Right ventricle myocardium inferior (tissue), 1 donor: ENCODE measurements at regions not wholly inside any gene's neighbourhood (a gene's known extent, or its start where the extent isn't known, plus 50 kb on each side); places are given as distances from the start of the nearest gene placed in this dataset.
"Not testable (repeated sequence)": the region's sequence is repeated elsewhere in the genome, so short reads cannot be mapped to it uniquely, and the experiment has no call there.

Experiments
- ATAC-seq: fragments of 200-7000 bp; cut with Tn5 transposase; one replicate; pipeline ENCODE4 v1.9.1; 2020; ENCODE audit warnings: mild to moderate bottlenecking, moderate library complexity
- DNase-seq: peaks from one replicate; pipeline ENCODE4 v3.0.0; 2021; ENCODE audit errors: missing footprints
- intact Hi-C: fragments of 100-400 bp; cut with DNase I; formaldehyde crosslinking; loops from one replicate; pipeline ENCODE4 v1.11.0; 2022
- donor health status: DM: no; HTN: yes; CAD: no; lungs with severe emphysema.

DNA sequence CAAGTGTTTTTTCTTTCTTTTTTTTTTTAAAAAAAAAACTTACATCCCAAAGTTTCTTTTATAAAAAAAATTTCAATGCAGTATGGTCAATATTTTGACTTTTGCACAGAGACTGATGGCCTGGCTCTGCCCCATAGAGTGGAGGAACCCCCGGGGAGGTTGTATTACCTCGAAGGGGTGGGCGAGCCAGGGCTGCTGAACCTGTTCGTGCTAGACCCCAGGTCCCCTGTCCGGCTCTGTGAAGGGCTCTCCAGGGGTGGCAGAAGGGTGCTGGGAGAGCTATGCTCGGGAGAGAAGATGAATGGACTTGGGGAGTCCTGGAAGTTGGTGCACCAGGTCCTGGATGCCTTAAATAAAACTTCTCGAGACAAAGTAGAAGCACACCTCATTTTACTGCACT is 446.4 kb upstream of the KLF6 start:
- intact Hi-C loops: no loop called here
- ATAC-seq (no peak), DNase-seq (no peak)

DNA sequence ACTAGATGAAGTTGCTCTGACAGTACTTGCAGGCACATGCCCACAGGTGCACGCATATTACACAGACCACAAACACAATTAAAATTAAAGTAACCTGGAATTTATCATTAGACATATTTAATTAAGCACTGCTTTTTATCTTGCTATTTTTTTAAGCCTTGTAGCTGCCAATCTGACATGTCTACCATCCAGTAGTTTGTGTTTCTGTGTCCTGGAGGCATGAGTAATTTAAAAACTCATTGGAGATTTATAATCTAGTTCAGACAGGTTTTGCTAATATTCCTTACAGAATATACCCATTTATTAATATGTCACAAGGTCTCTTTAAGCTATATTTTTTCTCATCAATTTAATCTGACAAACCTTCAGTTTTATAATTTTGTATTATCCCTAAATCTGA is 445.0 kb upstream of the KLF6 start:
- ATAC-seq (no peak), DNase-seq (no peak)
- intact Hi-C loops: no loop called here

DNA sequence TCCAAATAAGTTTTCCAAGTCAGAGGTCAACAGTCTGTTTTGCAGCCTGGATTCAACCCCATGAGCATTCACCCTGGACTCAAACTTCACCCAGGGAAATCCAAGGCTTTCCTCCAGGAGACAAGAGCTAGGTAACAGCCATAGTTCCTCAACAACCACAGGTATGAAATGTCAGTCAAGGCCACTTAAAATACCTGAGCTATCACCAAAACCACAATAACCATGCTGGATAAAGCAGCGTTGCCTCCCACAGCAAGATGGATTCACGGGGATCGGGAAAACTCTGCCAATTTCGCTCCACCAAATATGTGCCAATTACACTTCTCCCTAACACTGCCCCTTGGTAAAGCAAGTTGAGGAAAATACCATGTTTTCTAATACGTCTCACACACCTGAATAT is 444.1 kb upstream of the KLF6 start:
- intact Hi-C loops: no loop called here
- no peak for ATAC-seq

DNA sequence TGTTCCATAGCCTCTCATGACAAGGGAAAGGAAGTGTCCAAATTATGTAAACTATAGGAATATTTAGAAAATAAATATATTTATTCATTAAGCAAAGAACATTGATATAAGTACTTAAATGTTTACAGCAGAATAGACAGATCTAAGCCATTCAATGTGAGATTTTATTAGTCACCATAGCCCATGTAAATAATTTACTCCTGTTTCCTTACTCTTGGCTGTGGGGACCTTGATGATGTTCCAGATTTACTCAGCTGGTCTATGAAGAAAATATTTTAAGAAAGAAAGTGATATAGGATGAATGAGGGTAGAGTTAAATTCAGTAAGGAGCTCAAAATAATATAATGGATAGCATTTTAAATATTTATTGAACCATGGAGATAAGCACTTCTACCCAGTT is 442.6 kb upstream of the KLF6 start:
- DNase-seq: no peak
- intact Hi-C loops: no loop called here
- no peak for ATAC-seq

More for the DNA sequence above, 444.1 kb upstream of the KLF6 start:
- DNase-seq: no peak

DNA sequence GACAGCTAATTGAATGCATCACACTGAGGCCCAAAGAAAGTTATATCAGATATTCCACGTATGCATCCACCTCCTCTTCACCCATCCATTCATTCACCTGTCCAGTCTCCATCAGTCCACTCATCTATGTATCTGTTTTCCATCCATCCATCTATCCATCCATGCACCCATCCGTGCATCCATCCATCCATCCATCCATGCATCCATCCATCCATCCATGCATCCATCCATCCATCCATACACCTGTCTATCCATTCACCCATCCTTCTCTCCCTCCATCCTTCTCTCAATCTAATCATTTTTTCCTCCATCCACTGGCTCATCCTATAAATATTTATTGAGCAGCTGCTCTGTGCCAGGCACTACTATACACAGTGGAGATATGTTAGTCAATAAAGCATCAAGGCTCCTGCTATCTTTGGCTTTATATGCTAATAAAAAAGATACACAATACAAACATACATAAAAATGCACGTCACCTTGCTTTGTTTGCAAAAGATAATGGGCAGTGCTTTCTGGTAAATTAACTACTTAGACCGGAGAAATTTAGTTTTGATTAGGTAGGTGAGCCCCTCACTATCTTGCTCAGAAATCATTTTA is 442.0 kb upstream of the KLF6 start:
- intact Hi-C loops: no loop called here

DNA sequence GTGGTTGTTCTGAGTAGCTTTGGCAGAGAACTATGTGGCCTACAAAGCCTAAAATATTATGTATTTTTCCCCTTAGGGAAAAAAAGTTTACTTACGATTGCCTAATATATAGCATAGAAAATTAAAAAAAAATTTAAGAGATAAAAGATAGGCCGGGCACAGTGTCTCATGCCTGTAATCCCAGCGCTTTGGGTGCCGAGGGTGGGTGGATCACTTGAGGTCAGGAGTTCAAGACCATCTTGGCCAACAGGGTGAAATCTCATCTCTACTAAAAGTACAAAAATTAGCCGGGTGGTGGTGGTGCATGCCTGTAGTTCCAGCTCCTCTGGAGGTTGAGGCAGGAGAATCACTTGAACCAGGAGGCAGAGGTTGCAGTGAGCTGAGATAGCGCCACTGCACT is 439.2 kb upstream of the KLF6 start:
- no peak for ATAC-seq
- DNase-seq: no peak
- intact Hi-C loops: no loop called here

More for the DNA sequence above, 442.0 kb upstream of the KLF6 start:
- ATAC-seq (no peak), DNase-seq (no peak)

DNA sequence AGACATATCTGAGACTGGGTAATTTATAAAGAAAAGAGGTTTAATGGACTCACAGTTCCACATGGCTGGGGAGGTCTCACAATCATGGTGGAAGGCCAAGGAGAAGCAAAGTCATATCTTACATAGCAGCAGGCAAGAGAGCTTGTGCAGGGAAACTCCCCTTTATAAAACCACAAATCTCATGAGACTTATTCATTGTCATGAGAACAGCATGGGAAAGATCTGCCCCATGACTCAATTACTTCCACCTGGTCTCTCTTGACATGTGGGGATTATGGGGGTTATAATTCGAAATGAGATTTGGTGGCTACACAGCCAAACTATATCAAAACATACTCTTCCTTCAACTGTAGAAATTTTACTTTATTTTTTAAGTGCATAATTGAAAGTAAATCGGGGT is 436.3 kb upstream of the KLF6 start:
- ATAC-seq, DNase-seq, intact Hi-C loops: not testable (repeated sequence)

DNA sequence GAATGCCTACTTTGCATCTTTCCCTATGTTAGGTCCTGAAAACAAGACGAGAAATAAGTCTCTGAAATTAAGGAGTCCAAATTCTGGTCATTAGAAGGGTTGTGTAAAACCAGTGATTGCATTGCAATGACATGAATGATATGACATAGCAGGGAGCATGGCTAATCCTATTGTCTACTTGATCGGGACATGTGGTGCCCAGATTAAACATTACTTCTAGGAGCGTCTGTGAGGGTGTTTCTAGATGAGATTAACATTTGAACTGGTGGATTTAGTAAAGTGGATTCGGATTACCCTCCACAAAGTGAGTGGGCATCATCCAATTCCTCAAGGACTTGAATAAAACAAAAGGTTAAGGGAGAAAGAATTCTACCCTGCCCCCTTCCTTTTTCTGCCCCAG is 434.9 kb upstream of the KLF6 start:
- DNase-seq (no peak), ATAC-seq (no peak)
- intact Hi-C loops: no loop called here

DNA sequence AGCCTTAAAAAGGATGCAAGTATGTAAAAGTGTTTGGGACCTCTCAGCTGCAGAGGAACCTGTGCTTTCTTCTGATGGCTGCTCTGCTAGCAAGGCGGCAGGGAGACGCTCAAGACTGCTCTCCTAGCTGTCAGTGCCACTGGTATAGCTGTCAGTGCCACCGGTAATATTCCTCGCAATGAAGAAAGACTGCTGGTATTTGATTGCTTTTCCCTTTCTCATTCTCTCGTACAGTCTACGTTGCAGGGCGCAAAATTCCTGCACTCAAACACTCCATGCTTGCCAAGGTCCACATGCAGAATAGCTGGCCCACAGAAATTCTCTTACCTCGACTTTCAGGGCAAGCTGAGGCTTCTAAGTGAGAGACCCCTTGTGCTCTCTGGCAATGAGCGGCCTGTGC is 432.6 kb upstream of the KLF6 start:
- no peak for ATAC-seq

DNA sequence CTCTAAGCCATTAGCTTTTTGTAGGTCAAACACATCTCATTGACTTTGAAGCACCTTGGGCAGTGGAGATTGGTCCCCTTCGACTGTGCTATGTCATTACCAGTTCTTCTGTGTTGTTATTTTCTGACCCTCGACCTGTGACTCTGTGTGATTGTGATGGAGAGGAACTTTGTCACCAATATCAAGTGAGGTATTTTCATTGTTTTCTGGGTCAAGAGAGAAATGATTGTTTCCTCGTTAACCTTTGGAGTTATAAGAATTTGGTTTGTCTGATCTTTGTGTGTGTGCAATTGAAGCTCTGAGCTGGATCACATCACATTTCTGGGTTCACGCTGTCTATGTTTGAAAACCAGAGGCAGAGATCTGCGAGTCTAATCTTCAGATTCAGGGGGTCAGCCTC is 432.2 kb upstream of the KLF6 start:
- ATAC-seq: no peak
- no peak for DNase-seq
- intact Hi-C loops: no loop called here

More for the DNA sequence above, 432.6 kb upstream of the KLF6 start:
- no peak for DNase-seq
- intact Hi-C loops: no loop called here

DNA sequence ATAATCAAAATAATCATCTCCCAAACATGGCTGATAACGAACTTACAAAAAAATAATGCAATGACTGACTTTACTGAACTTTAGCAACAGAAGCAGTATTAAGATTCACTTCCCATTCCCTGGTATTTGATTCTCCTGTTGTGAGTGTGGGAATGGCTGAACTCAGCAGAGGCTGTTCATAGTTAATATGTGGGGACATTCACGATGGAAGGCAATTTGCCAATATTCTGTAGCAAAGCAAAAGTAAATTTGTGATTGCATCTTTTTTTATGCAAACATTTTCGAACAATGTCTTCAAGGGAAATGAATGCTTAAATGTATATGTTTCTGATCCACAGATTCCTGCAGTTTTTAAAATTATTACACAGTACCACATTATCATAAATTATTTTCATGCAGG is 431.7 kb upstream of the KLF6 start:
- intact Hi-C loops: no loop called here
- DNase-seq (no peak), ATAC-seq (no peak)

DNA sequence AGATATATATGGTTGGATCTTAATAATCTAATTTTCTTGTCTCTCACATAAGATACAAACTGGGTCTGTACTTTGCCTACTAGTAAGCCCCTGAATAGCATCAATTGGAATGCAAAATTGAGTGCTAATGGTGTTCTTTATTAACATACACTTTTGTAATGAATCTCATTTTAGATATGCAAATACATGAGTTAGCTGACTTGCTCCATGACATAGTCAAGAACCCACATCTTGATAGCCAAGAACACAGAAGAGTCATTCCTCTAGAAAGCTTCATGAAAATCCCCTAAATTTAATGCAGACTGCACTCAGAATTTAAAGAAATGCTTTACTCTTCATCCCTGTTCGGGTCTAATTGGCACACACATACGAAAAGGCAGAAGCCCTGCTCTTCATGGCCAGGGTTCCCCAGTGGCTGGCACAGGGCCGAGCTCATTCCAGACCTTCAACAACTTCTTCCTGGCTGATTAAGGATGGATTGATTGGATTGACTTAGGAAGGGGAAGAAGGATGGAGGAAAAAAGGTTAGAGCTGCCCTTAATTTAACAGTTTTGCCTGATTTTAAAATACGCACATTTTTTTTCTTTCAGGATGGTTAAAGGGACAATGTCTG is 431.1 kb upstream of the KLF6 start:
- ATAC-seq (no peak), DNase-seq (no peak)
- intact Hi-C loops: no loop called here

DNA sequence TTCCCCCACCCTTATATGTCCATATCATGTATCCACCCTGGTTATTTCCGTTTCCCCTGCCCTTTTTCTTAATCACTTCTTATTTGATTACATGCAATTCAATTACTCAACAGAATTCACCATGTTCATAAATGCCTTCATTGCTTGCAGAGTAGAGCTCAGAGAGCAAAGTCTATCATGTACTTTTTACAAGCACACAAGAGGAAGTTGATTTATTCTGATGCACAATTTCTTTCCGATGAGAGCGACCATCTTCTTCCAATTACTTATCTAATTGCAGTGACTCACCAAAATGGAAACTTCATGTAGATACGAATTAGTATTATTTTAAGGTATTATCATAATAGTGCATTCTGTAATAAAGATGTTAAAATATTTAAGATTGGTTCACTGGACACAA is 430.5 kb upstream of the KLF6 start:
- intact Hi-C loops: no loop called here
- no peak for DNase-seq
- ATAC-seq: no peak

DNA sequence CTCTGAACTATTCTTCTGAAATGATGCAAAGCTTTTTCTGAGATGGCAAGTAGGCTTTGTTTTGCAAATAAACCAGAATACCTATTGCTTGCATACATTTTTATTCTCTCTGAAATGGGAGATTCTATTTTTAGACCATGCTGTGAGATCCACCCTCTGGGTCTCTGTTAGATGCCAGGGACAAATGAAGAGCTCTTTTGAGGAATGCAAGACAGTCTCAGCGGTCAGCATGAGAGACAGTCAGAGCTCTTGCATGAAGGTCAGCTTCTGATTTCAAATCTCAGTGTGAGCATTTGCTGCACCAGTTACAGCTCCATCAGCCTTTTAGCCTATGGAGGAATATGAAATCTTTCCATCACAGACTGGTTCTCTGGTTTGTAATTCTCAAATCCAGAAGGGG is 429.9 kb upstream of the KLF6 start:
- DNase-seq: no peak
- intact Hi-C loops: no loop called here
- ATAC-seq: no peak

DNA sequence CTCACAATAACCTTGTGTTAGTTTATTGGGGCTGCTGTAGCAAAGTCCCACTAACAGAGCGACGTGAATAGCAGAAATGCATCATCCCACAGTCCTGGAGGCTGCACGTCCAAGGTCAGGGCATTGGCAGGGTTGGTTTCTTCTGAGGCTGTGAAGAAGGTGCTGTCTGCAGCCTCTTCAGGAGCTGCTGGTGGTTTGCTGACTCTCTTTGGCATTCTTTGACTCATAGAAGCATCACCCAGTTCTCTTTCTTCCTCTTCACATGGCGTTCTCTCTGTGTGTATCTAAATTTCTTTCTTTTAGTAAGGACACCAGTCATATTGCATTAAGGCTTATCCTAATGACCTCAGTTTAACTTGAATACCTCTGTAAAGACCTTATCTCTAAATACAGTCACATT is 428.4 kb upstream of the KLF6 start:
- ATAC-seq: no peak
- no peak for DNase-seq
- intact Hi-C loops: no loop called here

DNA sequence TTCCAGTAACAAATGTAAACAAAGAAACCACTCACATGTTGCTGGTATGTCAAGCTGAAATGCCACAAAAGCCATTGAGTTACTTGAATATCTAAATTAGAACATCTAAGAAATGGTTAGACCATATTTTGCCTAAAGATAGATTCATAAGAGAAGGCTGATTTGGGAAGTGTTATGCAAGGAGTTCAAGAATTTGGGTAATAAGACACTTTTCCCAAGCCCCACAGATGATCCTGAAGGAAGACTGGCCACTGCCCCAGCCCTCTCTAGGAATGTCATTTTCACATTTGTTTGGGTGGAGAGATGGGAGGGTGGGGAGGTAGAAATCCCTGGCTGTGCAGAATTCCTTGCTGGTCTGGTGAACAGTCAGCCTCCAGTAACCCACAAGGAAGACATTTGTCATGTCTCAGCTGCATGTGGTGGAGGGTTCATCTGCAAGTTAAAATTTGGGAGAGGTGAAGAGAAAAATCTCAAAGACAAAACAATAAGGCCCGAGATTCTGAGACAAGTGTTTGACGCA is 427.2 kb upstream of the KLF6 start:
- intact Hi-C loops: no loop called here
- DNase-seq (no peak), ATAC-seq (no peak)

DNA sequence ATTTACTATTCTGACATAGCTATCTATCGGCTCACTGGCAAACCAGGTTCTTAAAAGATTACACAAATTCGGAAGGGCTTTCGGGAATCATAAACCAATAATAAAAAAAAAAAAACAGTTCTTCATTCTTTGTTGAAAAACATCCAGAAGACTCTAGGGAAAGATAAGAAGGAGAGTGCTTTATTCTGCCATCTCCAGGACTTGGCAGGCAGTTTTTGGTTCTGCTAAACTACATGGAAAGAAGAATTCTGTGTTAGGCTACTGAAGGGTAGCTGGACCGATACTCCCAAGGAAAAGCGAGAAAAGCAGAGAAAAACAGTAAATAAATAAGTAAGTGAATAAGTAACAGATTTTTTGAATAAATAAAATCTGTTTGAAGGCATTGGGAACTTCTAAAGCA is 423.5 kb upstream of the KLF6 start:
- intact Hi-C loops: no loop called here
- DNase-seq (no peak), ATAC-seq (no peak)

DNA sequence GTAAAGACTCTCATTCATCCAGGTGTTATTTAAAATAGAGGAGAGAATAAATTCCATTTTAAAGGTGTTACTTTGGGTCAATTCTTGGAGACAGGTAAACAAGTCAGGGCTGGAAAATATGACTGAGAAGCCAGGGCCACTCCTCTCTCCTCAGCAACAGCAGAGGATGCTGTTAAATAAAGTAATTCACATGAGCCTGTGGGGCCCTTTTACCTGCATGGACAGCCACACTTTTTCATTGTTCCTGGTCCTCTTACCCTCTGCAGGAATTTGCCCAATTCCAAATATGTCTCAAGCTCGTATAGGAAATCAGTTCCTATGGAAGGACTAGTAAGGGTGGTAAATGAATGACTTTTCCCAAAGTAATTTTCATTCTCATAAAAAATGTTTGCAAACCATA is 420.1 kb upstream of the KLF6 start:
- intact Hi-C loops: no loop called here
- ATAC-seq: no peak
- no peak for DNase-seq

DNA sequence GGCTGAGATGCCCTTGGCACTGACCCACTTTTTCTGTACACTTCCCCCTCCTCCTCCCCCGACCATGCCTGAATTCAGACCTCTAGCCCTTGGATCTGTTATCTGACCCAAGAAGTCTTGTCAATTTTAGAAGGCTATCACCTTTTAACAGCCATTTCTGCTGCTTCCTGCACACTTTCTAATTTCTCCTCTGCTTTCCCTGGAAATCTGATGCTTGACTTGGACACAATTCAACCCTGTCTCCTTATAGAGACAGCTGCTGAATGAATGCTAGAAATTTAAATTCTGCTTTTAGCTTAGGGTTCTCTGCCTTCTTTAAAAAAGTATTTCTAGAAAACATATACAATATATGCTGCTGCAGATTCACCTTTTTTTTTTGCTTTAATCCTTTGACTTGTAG is 417.9 kb upstream of the KLF6 start:
- intact Hi-C loops: no loop called here
- ATAC-seq (no peak), DNase-seq (no peak)

DNA sequence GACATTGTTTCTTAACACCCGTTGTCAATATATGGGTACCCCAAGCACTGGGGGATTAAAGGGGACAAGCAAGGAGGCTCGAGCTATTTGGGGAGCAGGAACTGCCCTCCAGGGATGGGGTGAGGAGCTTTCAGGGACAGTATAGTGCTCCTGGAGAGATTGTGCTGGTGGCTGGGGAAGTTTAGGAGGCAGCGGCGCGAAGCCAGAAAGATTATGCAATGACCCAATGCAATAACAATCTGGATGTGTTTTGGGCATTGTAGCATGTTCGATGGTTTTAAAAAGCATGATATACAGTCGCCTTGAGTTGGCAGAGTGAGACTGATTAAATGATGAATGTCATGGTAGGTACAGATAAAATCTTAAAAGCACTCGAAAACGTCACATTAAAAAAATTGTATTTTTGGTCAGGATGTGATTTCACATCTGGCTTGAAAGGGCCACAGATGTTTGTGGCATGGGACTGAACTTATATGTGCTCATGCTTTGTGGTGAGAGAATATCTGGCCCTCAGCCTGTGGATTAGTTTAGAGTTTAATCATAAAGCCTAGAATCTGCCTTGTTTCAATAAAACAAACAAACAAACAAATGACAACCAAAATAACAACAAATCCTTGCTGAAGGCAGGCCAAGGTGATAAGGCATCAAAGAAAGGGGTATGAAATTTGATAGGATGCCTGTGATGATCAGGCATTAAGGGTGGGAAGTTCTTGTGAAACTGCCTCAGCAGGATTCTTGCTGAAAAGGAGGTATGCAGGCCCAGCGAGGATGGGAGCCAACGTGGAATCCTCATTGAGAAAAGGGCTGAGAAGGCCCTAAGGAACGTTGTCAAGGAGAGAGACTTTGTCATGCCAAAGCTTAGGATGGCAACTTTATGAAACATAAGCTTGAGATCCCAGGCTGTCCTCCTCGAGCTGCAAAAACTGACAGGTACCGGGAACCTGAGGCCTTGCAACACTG is 417.1 kb upstream of the KLF6 start:
- no peak for DNase-seq
- intact Hi-C loops: no loop called here
- ATAC-seq: no peak
